ENCODE measurements at regions not wholly inside any gene's neighbourhood (a gene's known extent, or its start where the extent isn't known, plus 50 kb on each side); places are given as distances from the start of the nearest gene placed in this dataset.

DNA sequence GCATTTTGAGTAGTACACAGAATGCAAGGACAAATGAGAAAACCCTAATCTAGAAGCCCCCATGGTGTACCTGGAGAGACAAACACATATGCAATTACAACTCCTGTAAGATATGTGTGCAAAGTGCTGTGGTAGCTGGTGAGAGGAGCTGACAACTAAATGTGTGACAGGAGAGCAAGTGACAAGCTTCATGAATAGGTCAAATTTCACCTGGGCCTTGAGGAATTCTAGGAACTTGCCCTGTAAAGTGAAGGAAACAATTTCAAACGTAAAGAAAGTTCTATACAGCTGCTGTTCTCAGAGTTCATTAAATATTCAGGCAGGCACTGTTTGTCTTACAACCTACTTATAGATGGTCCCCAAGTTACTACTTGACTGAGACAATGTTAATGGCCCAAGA, 437.0 kb downstream of the TUSC7 start:
- no peaks in the 10 kb centered on the region for H3K27me3 ChIP-seq (ENCODE audit: control insufficient read depth in 3 of 3, insufficient read depth in 3 of 3, low read depth in 1 of 3, low read length in 3 of 3)
- no peak overlapping the region for H3K4ac ChIP-seq (ENCODE audit: low read length)
- no peak overlapping the region for H2BK5ac ChIP-seq (ENCODE audit: low read length)
- no peak for DNase-seq (ENCODE audit: low spot score)
- H3K18ac ChIP-seq (ENCODE audit: low read length): no peak overlapping the region
- no peaks in the 10 kb centered on the region for H3K9me3 ChIP-seq (replicated peaks in 1 of 2; ENCODE audit: control insufficient read depth in 2 of 2, insufficient read depth in 1 of 2, low read depth in 1 of 2, low read length in 2 of 2)
- no peak overlapping the region for H2BK120ac ChIP-seq (ENCODE audit: low read depth, low read length)
- no peak overlapping the region for H3K23ac ChIP-seq (ENCODE audit: low read depth, low read length, poor library complexity)
- H3K9ac ChIP-seq (ENCODE audit: low read depth, low read length, poor library complexity): no peak overlapping the region
- no peaks in the 10 kb centered on the region for H3K36me3 ChIP-seq (replicated peaks in 1 of 2; ENCODE audit: control insufficient read depth in 2 of 2, insufficient read depth in 2 of 2, low read length in 2 of 2)
- peak overlapping the region; percentile 39 for H3K27ac ChIP-seq (replicated peaks; ENCODE audit: low read length)
- no peak overlapping the region for H4K8ac ChIP-seq (ENCODE audit: low read depth, low read length)
- H3K79me1 ChIP-seq (ENCODE audit: low read depth, low read length): no peaks in the 10 kb centered on the region
- H3K14ac ChIP-seq (ENCODE audit: low read length): no peak overlapping the region
- H2AK5ac ChIP-seq (ENCODE audit: low read depth, low read length): no peak overlapping the region
- no peak overlapping the region for H2AFZ ChIP-seq (ENCODE audit: low read length)
- H3K4me1 ChIP-seq (ENCODE audit: control insufficient read depth in 2 of 2, insufficient read depth in 1 of 2, low read depth in 1 of 2, low read length in 2 of 2): peaks cover 3 to 12% of the 10 kb centered on the region in 2 donors
- no peak overlapping the region for H3K4me2 ChIP-seq (ENCODE audit: insufficient read depth, low read length, poor library complexity, severe bottlenecking)
- H2BK12ac ChIP-seq (ENCODE audit: low read length): no peak overlapping the region
- no CpG with 5 or more reads among the region's 1 CpG for WGBS, 2 donors (ENCODE audit: extremely low coverage in 2 of 2, insufficient read length in 2 of 2, insufficient replicate concordance in 1 of 2)
- no peak overlapping the region for H4K91ac ChIP-seq (ENCODE audit: low read depth, low read length, poor library complexity)
- H2BK15ac ChIP-seq (ENCODE audit: low read length): no peak overlapping the region
- no peak overlapping the region for H3K4me3 ChIP-seq (ENCODE audit: low read length in 2 of 2)

DNA sequence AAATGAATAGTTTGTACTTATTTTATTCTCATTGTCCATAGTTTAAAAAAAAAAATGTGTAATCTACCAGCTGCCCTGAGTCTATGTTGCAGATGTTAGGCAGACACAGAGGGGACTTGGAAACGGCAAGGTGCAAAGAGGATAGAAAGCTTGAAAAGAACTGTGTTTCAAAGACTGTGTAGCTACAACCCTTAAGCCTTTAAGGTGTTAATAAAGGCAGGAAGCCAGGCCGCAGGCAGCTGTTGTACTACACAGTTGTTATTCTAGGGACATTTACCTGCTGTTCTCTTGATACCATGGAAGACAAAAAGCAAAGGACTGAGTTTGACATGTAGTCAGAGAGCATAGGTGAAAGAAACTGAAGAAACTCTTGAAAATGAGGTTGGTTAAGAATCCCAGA, 440.0 kb downstream of the TUSC7 start:
- no peak overlapping the region for H3K23ac ChIP-seq (ENCODE audit: low read depth, low read length, poor library complexity)
- H2AFZ ChIP-seq (ENCODE audit: low read length): peak overlapping the region; percentile 47
- H3K4ac ChIP-seq (ENCODE audit: low read length): no peak overlapping the region
- H3K18ac ChIP-seq (ENCODE audit: low read length): no peak overlapping the region
- peaks cover 3 to 10% of the 10 kb centered on the region in 2 donors for H3K4me1 ChIP-seq (ENCODE audit: control insufficient read depth in 2 of 2, insufficient read depth in 1 of 2, low read depth in 1 of 2, low read length in 2 of 2)
- H3K4me3 ChIP-seq (ENCODE audit: low read length in 2 of 2): no peak overlapping the region
- no peaks in the 10 kb centered on the region for H3K27me3 ChIP-seq (ENCODE audit: control insufficient read depth in 3 of 3, insufficient read depth in 3 of 3, low read depth in 1 of 3, low read length in 3 of 3)
- H2BK5ac ChIP-seq (ENCODE audit: low read length): no peak overlapping the region
- no peaks in the 10 kb centered on the region for H3K36me3 ChIP-seq (replicated peaks in 1 of 2; ENCODE audit: control insufficient read depth in 2 of 2, insufficient read depth in 2 of 2, low read length in 2 of 2)
- no peaks in the 10 kb centered on the region for H3K9me3 ChIP-seq (replicated peaks in 1 of 2; ENCODE audit: control insufficient read depth in 2 of 2, insufficient read depth in 1 of 2, low read depth in 1 of 2, low read length in 2 of 2)
- H2BK12ac ChIP-seq (ENCODE audit: low read length): no peak overlapping the region
- no peak overlapping the region for H4K91ac ChIP-seq (ENCODE audit: low read depth, low read length, poor library complexity)
- no peak overlapping the region for H3K9ac ChIP-seq (ENCODE audit: low read depth, low read length, poor library complexity)
- no peak overlapping the region for H3K14ac ChIP-seq (ENCODE audit: low read length)
- no CpG with 5 or more reads among the region's 2 CpGs for WGBS, 2 donors (ENCODE audit: extremely low coverage in 2 of 2, insufficient read length in 2 of 2, insufficient replicate concordance in 1 of 2)
- no peaks in the 10 kb centered on the region for H3K79me1 ChIP-seq (ENCODE audit: low read depth, low read length)
- no peak overlapping the region for H2BK15ac ChIP-seq (ENCODE audit: low read length)
- no peak overlapping the region for H2AK5ac ChIP-seq (ENCODE audit: low read depth, low read length)
- H3K27ac ChIP-seq (replicated peaks; ENCODE audit: low read length): no peak overlapping the region
- DNase-seq (ENCODE audit: low spot score): no peak
- no peak overlapping the region for H3K4me2 ChIP-seq (ENCODE audit: insufficient read depth, low read length, poor library complexity, severe bottlenecking)
- H4K8ac ChIP-seq (ENCODE audit: low read depth, low read length): no peak overlapping the region
- no peak overlapping the region for H2BK120ac ChIP-seq (ENCODE audit: low read depth, low read length)

DNA sequence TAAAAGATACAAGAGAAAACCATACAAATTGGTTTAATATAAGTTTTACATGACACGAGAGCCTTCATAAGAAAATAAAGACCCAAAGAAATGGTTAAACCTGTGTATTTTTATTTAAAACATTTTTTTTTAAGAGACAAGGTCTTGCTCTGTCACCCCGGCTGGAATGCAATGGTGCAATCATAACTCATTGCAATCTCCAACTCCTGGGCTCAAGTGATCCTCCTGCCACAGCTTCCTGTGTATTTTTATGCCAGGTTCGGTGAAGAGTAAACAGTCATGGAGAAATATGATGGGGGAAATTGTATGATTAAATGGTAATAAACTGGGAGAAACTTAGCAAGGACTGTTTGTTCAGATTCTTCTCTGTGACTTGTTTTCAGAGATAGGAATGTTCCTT, 441.0 kb downstream of the TUSC7 start:
- Histone ChIP-seq H2AK5ac (ENCODE audit: low read depth, low read length) (no peak overlapping the region), H3K79me1 (ENCODE audit: low read depth, low read length) (no peaks in the 10 kb centered on the region), H3K4me1 (ENCODE audit: control insufficient read depth in 2 of 2, insufficient read depth in 1 of 2, low read depth in 1 of 2, low read length in 2 of 2) (peaks cover 3 to 10% of the 10 kb centered on the region in 2 donors), H3K27me3 (ENCODE audit: control insufficient read depth in 3 of 3, insufficient read depth in 3 of 3, low read depth in 1 of 3, low read length in 3 of 3) (no peaks in the 10 kb centered on the region), H3K23ac (ENCODE audit: low read depth, low read length, poor library complexity) (no peak overlapping the region), H3K4me2 (ENCODE audit: insufficient read depth, low read length, poor library complexity, severe bottlenecking) (no peak overlapping the region), H3K9me3 (replicated peaks in 1 of 2; ENCODE audit: control insufficient read depth in 2 of 2, insufficient read depth in 1 of 2, low read depth in 1 of 2, low read length in 2 of 2) (no peaks in the 10 kb centered on the region), H3K36me3 (replicated peaks in 1 of 2; ENCODE audit: control insufficient read depth in 2 of 2, insufficient read depth in 2 of 2, low read length in 2 of 2) (no peaks in the 10 kb centered on the region), H4K91ac (ENCODE audit: low read depth, low read length, poor library complexity) (no peak overlapping the region), H3K14ac (ENCODE audit: low read length) (no peak overlapping the region), H4K8ac (ENCODE audit: low read depth, low read length) (no peak overlapping the region), H3K4me3 (ENCODE audit: low read length in 2 of 2) (no peak overlapping the region), H2BK120ac (ENCODE audit: low read depth, low read length) (no peak overlapping the region), H2AFZ (ENCODE audit: low read length) (no peak overlapping the region), H2BK15ac (ENCODE audit: low read length) (no peak overlapping the region), H3K18ac (ENCODE audit: low read length) (no peak overlapping the region), H2BK12ac (ENCODE audit: low read length) (no peak overlapping the region), H3K4ac (ENCODE audit: low read length) (no peak overlapping the region), H3K27ac (replicated peaks; ENCODE audit: low read length) (no peak overlapping the region), H2BK5ac (ENCODE audit: low read length) (no peak overlapping the region), H3K9ac (ENCODE audit: low read depth, low read length, poor library complexity) (no peak overlapping the region)
- no peak for DNase-seq (ENCODE audit: low spot score)
- WGBS, 2 donors (ENCODE audit: extremely low coverage in 2 of 2, insufficient read length in 2 of 2, insufficient replicate concordance in 1 of 2): no CpG with 5 or more reads among the region's 3 CpGs

DNA sequence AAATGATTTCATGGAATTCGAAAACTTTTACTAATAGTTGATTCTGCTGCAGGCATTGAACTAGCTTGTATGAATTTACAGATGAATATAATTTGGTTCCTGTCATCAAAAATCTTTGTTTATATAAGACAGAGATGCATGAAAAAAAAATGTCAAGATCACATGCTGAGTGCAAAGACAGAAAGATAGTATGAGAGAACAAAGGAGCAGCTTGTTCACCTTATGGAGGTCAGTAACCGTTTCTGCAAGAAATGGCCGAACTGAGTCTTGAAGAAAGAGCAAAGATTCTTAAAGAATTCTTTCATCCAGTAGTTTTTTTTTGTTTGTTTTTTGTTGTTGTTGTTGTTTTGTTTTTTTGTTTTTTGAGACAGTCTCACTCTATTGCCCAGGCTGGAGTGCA, 450.6 kb downstream of the TUSC7 start:
- no CpG with 5 or more reads among the region's 3 CpGs for WGBS, 2 donors (ENCODE audit: extremely low coverage in 2 of 2, insufficient read length in 2 of 2, insufficient replicate concordance in 1 of 2)
- Histone ChIP-seq H3K14ac (ENCODE audit: low read length) (no peak overlapping the region), H3K36me3 (replicated peaks in 1 of 2; ENCODE audit: control insufficient read depth in 2 of 2, insufficient read depth in 2 of 2, low read length in 2 of 2) (no peaks in the 10 kb centered on the region), H2BK120ac (ENCODE audit: low read depth, low read length) (no peak overlapping the region), H3K9ac (ENCODE audit: low read depth, low read length, poor library complexity) (no peak overlapping the region), H2BK12ac (ENCODE audit: low read length) (no peak overlapping the region), H3K4me3 (ENCODE audit: low read length in 2 of 2) (no peak overlapping the region), H2AK5ac (ENCODE audit: low read depth, low read length) (no peak overlapping the region), H3K4me2 (ENCODE audit: insufficient read depth, low read length, poor library complexity, severe bottlenecking) (no peak overlapping the region), H2BK5ac (ENCODE audit: low read length) (no peak overlapping the region), H3K79me1 (ENCODE audit: low read depth, low read length) (no peaks in the 10 kb centered on the region), H4K91ac (ENCODE audit: low read depth, low read length, poor library complexity) (no peak overlapping the region), H3K4me1 (ENCODE audit: control insufficient read depth in 2 of 2, insufficient read depth in 1 of 2, low read depth in 1 of 2, low read length in 2 of 2) (no peaks in the 10 kb centered on the region), H3K27ac (replicated peaks; ENCODE audit: low read length) (no peak overlapping the region), H3K27me3 (ENCODE audit: control insufficient read depth in 3 of 3, insufficient read depth in 3 of 3, low read depth in 1 of 3, low read length in 3 of 3) (no peaks in the 10 kb centered on the region), H3K18ac (ENCODE audit: low read length) (no peak overlapping the region), H3K23ac (ENCODE audit: low read depth, low read length, poor library complexity) (no peak overlapping the region), H3K4ac (ENCODE audit: low read length) (no peak overlapping the region), H3K9me3 (replicated peaks in 1 of 2; ENCODE audit: control insufficient read depth in 2 of 2, insufficient read depth in 1 of 2, low read depth in 1 of 2, low read length in 2 of 2) (no peaks in the 10 kb centered on the region), H4K8ac (ENCODE audit: low read depth, low read length) (no peak overlapping the region), H2BK15ac (ENCODE audit: low read length) (no peak overlapping the region), H2AFZ (ENCODE audit: low read length) (no peak overlapping the region)
- no peak for DNase-seq (ENCODE audit: low spot score)

Data from neuronal stem cell (in vitro differentiated cells).